WERI-Rb-1 (cell line): ENCODE measurements at regions not wholly inside any gene's neighbourhood (a gene's known extent, or its start where the extent isn't known, plus 50 kb on each side); places are given as distances from the start of the nearest gene placed in this dataset.
A peak's percentile ranks its signal among the peaks of the same experiment; 100 is the strongest.

Experiments used
- DNase-seq: peaks from one replicate; pipeline ENCODE4 v3.0.0-alpha.2; 2020
- H3K27ac ChIP-seq: fragments of 250-450 bp; sonication (Bioruptor Pico); 2 replicates; pipeline ENCODE4 v1.5.1; 2020; ENCODE audit warnings: mild to moderate bottlenecking, moderate library complexity
- H3K27me3 ChIP-seq: fragments of 250-450 bp; sonication (Bioruptor Pico); 2 replicates; pipeline ENCODE4 v1.5.1; 2021; ENCODE audit warnings: mild to moderate bottlenecking, low read depth, moderate library complexity; ENCODE audit not compliant: insufficient read depth, severe bottlenecking
- H3K36me3 ChIP-seq: fragments of 250-450 bp; sonication (Bioruptor Pico); 2 replicates; pipeline ENCODE4 v1.5.1; 2020; ENCODE audit warnings: mild to moderate bottlenecking, moderate library complexity
- H3K4me3 ChIP-seq: 2 replicates; pipeline ENCODE4 v1.5.1; 2011; ENCODE audit warnings: low read depth, mild to moderate bottlenecking, control low read depth, low read length
- H3K9me3 ChIP-seq: fragments of 250-450 bp; sonication (Bioruptor Pico); 2 replicates; pipeline ENCODE4 v1.5.1; 2021; ENCODE audit warnings: mild to moderate bottlenecking, moderate library complexity; ENCODE audit not compliant: severe bottlenecking
- TF ChIP-seq, protein P1 (sequence below): IDR thresholded peaks from 2 replicates; pipeline ENCODE4 v1.5.1; 2011; ENCODE audit warnings: low read depth, mild to moderate bottlenecking, control low read depth, inconsistent platforms, low read length

DNA sequence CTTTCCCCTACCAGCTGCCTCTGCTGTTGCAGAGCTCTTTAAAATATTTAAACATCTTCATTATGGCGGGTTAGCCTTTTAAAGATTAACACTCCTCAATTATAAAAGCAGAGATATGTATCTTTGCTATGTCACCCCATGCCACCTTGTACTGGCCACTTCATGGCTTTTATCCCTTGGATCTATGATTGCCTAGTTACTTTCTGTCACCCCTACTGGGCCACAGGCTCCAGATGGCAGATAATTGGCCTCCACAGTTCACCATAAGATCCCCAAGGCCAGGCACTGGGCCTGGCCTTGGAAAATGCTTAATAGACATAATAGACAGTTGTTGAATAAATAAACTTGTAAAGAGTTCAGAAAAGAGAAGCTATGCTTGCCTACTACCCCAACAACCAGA is 142.0 kb upstream of the SHB start:
- Histone ChIP-seq H3K27me3 (no peaks in the 10 kb centered on the region), H3K4me3 (no peak overlapping the region), H3K9me3 (peaks cover 4% of the 10 kb centered on the region), H3K27ac (no peak overlapping the region), H3K36me3 (no peaks in the 10 kb centered on the region)
- no peak for DNase-seq
- TF ChIP-seq, protein P1, sequence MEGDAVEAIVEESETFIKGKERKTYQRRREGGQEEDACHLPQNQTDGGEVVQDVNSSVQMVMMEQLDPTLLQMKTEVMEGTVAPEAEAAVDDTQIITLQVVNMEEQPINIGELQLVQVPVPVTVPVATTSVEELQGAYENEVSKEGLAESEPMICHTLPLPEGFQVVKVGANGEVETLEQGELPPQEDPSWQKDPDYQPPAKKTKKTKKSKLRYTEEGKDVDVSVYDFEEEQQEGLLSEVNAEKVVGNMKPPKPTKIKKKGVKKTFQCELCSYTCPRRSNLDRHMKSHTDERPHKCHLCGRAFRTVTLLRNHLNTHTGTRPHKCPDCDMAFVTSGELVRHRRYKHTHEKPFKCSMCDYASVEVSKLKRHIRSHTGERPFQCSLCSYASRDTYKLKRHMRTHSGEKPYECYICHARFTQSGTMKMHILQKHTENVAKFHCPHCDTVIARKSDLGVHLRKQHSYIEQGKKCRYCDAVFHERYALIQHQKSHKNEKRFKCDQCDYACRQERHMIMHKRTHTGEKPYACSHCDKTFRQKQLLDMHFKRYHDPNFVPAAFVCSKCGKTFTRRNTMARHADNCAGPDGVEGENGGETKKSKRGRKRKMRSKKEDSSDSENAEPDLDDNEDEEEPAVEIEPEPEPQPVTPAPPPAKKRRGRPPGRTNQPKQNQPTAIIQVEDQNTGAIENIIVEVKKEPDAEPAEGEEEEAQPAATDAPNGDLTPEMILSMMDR: no peak

DNA sequence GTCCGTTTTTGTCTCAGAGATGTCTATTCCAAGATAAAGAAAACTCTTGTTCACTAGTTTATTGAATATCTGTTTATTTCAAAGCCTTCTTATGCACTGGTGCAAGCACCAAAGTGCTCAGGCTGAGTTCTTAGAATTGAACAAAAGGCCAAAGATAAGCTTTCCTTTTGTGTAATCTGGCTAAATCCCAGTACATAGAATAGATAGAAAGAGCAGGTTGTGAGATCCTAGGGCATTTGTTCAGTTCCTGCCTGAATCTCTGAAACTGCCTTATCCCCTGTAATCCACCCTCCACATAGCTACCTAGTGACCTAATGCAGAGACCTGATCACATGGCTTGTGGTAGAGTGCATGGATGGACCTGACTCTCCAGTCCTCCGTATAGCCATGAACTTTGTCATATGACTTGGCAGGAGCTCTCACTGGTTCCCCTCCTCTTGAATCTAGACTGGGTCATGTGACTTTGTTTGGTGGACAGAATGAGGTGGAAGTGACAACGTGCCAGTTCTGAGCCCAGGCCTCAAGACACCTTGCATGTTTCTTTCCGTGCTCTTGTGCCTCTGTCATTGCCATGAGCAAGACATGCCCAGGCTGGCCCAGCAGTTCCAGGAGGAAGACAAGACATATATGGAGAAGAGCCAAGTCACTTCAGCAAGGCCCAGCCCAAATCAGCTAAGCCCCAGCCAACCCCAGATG is 139.3 kb upstream of the SHB start:
- H3K9me3 ChIP-seq: peaks cover 4% of the 10 kb centered on the region
- no peaks in the 10 kb centered on the region for H3K27me3 ChIP-seq
- H3K4me3 ChIP-seq: no peak overlapping the region
- H3K27ac ChIP-seq: peak overlapping the region; percentile 60
- TF ChIP-seq, protein P1: no peak
- H3K36me3 ChIP-seq: no peaks in the 10 kb centered on the region
- peak; percentile 61 for DNase-seq

DNA sequence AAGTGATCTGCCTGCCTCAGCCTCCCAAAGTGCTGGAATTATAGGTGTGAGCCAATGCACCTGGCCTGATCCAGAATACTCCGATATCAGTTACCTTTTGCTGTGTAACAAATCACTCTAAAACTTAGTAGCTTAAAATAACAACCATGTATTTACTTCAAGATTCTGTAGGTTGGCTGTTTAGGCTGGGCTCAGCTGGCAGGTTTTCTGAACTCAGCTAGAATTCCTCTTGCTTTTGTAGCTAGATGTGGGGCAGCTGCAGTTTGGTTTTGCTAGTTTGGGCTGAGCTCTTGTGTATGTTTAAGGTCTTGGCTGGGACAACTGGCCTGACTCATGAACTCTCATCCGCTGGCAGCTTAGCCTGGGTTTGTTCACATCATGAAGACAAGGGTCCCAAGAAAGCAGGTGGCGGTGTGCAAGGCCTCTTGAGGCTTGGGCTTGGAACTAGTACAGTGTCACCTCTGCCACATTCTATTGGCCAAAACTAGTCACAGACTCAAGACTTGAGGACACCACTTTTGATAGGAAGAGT is 138.3 kb upstream of the SHB start:
- TF ChIP-seq, protein P1: no peak
- H3K4me3 ChIP-seq: no peak overlapping the region
- H3K27me3 ChIP-seq: no peaks in the 10 kb centered on the region
- no peaks in the 10 kb centered on the region for H3K36me3 ChIP-seq
- peak overlapping the region; percentile 60 for H3K27ac ChIP-seq
- H3K9me3 ChIP-seq: peaks cover 4% of the 10 kb centered on the region
- no peak for DNase-seq

DNA sequence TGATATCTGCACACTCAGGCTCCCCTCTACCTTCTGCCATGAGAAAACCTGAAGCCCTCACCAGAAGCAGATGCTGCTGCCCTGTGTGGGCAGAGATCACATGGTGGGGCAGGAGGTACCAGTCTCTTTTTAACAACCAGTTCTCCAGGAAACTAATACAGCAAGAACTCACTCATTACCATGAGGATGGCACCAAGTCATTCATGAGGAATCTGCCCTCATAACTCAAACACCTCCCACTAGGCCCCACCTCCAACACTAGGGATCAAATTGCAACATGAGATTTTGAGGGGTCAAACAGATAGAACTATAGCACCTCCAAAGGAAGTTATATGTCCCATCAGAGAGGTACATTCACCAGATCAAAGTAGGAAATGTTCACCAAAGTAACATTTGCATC is 136.3 kb upstream of the SHB start:
- Histone ChIP-seq H3K9me3 (peaks cover 4% of the 10 kb centered on the region), H3K27me3 (no peaks in the 10 kb centered on the region), H3K27ac (no peak overlapping the region), H3K36me3 (no peaks in the 10 kb centered on the region), H3K4me3 (no peak overlapping the region)
- TF ChIP-seq, protein P1: no peak
- DNase-seq: no peak

DNA sequence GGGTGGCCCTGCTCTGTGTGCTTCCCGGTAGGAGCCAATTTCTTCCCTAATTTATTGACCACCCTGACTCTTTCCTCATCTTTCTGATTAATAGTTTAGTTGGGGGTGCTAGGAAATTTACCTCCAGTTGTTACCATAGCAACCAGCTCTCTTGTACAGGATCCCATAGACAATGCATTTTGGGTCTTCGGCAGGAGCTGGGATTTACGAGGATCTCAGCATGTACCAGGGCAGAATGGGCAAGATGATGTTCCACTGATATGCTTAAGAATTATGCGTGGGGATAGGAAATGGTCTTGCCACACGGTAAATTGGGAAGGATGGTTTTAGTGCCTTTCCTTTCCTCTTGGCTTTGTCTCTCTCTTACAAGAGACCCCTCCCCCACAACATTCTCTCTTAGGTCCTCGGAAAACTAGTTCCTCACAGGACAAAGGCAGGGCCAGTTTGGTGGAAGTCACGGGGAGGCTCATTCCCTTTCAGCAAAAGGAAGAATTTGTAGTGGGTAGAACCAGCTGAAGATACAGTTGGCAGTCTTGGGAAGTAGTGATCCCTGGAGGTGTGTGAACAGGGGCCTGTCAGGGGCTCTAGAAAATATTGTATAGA is 133.4 kb upstream of the SHB start:
- no peak overlapping the region for H3K27ac ChIP-seq
- H3K4me3 ChIP-seq: no peak overlapping the region
- TF ChIP-seq, protein P1: no peak
- no peaks in the 10 kb centered on the region for H3K36me3 ChIP-seq
- no peaks in the 10 kb centered on the region for H3K27me3 ChIP-seq
- H3K9me3 ChIP-seq: peaks cover 4% of the 10 kb centered on the region
- DNase-seq: no peak

DNA sequence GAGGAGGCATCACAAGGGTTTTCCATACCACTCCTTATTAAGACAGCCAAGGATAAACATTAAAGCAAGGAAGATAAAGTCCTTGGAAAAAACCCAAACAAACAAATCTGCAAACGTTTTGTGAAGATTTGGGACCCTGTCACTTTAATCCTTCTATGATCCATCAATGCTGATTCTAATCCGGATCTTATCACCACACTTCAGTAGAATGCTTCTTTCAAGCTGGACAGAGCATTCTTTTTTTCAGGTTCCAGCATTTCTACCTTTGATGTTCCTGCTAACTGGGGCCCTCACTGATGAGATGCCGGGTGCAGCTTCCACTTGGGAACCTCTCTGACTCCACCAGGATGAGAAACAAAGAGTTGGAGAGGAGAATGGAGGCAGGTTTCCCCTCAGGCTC is 132.8 kb upstream of the SHB start:
- no peak for DNase-seq
- Histone ChIP-seq H3K27ac (no peak overlapping the region), H3K27me3 (no peaks in the 10 kb centered on the region)

More for the DNA sequence above, 132.8 kb upstream of the SHB start:
- TF ChIP-seq, protein P1: no peak
- Histone ChIP-seq H3K4me3 (no peak overlapping the region), H3K9me3 (no peaks in the 10 kb centered on the region), H3K36me3 (no peaks in the 10 kb centered on the region)
